T-helper 2 cell (primary cell): ENCODE measurements at regions not wholly inside any gene's neighbourhood (a gene's known extent, or its start where the extent isn't known, plus 50 kb on each side); places are given as distances from the start of the nearest gene placed in this dataset.

ENCODE experiments used
- DNase-seq, 5 experiments: peaks; one replicate each; pipeline versions ENCODE4 v3.0.0 to v3.0.0-alpha.2; 2012 to 2022

DNA sequence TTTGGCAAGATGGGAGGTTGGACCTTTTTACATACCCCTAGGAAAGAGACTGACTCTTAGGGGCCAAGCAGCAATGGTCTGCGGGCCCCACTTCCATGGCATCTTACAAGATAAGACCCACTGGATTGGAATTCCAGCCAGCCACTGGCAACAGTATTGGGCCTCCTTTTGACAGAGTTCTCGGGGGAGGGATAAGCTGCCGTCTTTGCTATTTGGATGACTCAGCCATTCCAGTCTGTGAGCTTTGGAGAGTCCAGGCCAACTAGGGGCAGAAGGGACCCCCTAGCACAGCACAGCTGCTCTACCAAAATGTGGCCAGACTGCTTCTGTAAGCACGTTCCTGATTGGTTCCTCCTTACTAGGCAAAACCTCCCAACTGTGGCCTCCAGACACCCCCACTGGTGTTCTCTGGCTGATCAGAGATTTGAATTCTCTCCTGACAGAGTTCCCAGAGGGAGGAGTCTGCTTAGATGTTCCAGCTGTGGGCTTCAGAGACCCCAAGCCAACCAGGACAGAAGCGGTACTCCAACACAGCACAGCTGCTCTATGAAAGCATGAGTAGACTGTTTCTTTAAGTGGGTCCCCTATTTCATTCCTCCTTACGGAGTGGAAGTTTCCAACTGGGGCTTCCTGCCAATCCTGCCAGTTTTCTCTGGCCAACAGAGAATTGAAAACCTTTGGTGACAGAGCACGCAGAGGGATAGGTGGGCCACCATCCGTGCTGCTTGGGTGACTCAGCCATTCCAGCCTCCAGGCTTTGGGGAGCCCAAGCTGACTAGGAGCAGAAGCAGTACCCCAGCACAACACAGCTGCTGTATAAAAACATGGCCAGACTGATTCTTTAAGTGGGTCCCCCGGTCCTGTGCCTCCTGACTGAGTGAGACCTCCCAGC, 672.1 kb upstream of the RIOK2 start:
- no peak for DNase-seq

- DNase-seq: no peak
Observed at GRCh38 chr5:97874491-97874890, 691.4 kb upstream of the RIOK2 start.

DNA sequence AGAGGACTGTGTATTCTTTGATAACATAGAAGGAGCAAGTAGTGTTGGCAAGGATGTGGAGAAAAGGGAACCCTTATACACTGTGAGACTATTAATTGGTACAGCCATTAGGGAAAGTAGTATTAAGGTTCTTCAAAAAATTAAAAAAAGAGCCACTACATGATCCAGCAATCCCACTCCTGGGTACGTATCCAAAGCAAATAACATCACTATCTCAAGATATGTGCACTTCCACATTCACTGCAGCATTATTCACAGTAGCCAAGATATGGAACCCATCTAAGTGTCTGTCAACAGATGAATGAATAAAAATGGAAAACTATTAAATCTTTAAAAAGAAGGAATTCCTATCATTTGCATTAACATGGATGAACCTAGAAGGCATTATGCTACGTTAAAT, 693.2 kb upstream of the RIOK2 start:
- DNase-seq: no peak

DNA sequence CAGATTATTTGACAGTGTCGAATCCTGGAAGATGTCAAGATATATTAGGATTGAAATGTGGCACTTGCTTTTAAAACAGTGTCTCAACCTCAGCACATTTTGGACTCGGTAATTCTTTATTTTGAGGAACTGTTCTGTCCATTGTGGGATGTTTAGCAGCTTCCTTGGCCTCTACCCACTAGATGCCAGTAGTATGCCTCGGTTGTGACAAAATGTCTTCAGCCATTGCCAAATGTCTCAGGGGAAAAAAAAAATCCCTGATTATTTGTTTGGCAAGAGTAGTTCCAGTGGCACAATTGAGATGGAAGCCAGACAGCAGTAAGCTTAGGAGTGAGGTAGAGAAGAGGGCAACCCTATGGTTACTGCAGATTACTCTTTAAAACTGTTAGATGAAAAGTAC, 694.5 kb upstream of the RIOK2 start:
- no peak for DNase-seq

DNA sequence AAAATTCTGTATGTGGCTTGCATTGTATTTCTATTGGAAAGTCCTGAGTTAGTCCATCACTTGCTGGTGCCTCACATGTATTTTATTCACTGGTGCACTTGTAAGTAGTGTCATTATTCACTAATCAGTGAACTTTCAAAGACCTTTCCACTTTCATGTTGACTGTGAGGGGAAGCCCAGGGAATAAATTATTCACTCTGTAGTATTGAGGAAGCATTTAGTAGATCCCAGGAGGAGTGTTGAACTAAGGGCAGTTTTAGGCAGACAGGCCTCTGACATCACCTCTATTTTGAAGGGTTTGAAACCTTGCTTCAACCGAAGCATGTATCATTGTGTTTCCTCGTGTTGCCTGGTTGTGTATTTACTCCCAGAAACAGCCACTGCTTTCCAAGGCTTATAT, 705.4 kb upstream of the RIOK2 start:
- no peak for DNase-seq

DNA sequence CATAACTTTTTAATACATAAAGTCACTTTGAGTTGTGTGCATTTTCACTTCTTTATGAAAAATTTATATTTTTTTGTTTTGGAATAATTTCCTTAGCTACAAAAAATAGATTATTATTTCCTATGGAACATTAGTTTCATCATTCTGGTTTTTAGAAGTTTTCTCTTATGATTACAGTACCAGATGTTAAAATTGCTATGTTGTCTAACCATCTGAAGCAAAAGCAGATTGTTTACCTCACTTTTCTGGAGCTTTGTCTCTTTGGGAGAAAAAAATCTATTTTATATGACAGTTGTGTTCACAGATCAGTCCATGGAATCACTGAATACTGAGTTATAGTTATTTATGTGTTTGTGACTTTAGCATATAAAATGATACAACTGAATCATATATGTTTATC, 708.9 kb upstream of the RIOK2 start:
- DNase-seq: no peak

GRCh38 chr5:97903742-97904141, 720.7 kb upstream of the RIOK2 start:
- DNase-seq: no peak

DNA sequence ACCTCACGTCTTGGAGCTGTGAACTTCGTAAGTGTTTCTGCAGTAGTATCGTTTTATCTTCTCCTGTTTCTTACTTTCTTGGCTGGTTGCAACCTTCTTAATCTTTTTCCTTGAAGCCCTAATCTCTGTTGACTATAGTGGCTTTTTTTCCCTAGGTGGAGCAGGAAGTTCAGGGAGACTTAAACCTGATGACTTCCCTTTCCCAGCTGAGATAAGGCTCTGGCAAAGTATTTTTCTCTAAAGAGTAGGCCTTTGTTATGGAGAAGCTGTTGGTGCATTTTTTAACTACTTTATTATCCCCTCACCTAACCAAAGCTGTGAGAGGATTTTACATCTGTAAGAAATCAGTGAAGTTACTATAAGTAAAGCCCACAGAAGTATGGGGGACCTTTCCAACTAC, 723.1 kb upstream of the RIOK2 start:
- DNase-seq: no peak

- no peak for DNase-seq
Observed at GRCh38 chr5:97907646-97908400, 724.8 kb upstream of the RIOK2 start.

DNA sequence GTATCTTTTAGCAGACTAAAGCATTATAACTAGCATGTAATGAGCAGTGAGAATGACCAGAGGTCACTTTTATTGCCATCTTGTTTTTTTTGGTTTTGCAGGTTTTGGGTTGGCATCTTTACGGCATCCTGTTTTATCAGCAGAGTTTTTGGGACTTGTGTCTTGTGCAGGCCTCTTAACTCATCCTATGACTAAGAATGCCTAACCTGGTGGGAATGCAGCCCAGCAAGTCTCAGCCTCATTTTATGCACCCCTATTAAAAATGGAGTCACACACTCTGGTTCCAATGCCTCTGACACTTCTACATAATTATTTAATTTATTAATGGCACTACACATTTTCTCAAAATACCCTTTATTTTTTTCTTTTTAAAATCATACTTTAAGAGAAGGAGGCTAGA, 726.5 kb upstream of the RIOK2 start:
- DNase-seq: no peak

DNA sequence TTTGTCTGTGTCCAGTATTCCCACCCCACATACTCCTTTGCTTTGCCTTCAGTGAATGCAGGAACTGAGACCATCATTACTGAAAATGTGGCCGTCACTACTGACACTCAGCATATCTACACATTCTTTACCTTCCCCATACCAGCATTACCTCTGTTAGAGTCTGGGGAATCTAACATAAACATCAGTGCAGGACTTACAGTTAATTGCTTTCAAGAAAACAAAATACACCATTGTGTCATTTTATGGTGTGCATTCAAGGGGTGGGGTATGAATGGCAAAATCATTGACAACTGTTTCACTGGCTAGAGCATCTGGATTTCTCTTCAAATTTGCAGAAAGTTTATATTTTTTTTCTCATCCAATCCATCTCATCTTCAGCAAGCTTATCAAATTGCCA, 731.4 kb upstream of the RIOK2 start:
- no peak for DNase-seq

GRCh38 chr5:97915106-97915505, 732.1 kb upstream of the RIOK2 start:
- no peak for DNase-seq

- no peak for DNase-seq
Observed at GRCh38 chr5:97918057-97918456, 735.0 kb upstream of the RIOK2 start.

DNA sequence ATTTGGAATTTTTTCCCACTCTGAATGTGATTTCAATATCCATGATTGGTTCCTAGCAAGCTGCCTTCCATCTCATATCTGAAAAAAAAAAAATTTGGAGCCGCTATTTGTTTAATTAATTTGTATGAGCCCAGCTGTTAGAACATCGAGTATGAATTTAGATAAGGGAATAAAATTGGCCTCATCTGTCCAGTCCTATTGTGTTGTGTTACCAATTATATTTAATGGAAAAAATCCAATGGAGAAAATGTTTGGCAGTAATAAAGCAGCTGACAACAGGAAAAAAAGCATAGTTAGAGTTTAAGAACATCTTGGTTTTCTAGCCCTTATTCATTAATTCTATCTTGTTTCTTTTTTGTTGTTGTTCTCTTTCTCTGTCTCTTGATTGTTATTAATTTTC, 735.6 kb upstream of the RIOK2 start:
- DNase-seq: no peak

- DNase-seq: no peak
Observed at GRCh38 chr5:97919719-97920118, 736.7 kb upstream of the RIOK2 start.

GRCh38 chr5:97922776-97923175, 739.7 kb upstream of the RIOK2 start:
- no peak for DNase-seq

GRCh38 chr5:97923496-97923895, 740.4 kb upstream of the RIOK2 start:
- DNase-seq: no peak

- no peak for DNase-seq
Observed at GRCh38 chr5:97923997-97924396, 741.0 kb upstream of the RIOK2 start.

- DNase-seq: no peak
Observed at GRCh38 chr5:97929383-97929782, 746.3 kb upstream of the RIOK2 start.

GRCh38 chr5:97931829-97932228, 748.8 kb upstream of the RIOK2 start:
- DNase-seq: no peak

- DNase-seq: no peak
Observed at GRCh38 chr5:97936231-97936630, 753.2 kb upstream of the RIOK2 start.

DNA sequence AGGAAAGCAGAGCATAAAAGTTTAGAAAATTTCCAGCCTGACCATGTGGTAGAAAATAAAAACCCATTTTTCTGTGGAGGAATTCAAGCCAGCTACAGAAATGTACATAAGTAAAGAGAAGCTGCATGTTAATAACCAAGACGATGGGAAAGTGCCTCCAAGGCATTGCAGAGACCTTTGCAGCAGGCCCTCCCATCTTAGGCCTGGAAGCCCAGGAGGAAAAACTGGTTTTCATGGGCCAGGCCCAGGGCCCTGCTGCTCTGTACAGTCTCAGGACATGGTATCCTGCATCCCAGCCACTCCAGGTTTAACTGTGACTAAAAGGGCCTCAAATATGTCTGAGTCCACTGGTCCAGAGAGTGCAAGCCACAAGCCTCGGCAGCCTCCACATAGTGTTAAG, 754.8 kb upstream of the RIOK2 start:
- DNase-seq: no peak

DNA sequence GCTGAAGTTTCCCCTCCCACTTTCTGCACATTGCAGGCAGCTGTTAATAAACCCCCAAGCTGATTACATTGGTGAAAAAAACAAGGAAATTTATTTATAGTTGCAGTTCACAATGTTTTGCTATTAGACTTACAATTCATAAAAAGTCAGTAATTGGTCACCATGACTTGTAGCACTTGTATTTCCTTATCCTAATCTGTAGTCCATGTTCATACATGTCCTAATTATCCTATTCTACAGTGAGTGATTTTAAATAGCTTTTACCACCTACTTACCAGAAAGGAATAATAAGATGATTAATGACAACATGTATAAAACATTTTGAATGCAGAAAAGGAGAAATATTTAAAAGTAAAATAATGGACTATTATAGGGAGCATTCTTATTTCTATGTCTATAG, 760.0 kb upstream of the RIOK2 start:
- DNase-seq: no peak

GRCh38 chr5:97951139-97951538, 768.1 kb upstream of the RIOK2 start:
- DNase-seq: no peak
